Erythroblast (primary cell): ENCODE measurements at regions not wholly inside any gene's neighbourhood (a gene's known extent, or its start where the extent isn't known, plus 50 kb on each side); places are given as distances from the start of the nearest gene placed in this dataset.

Experiments
- GATA1 ChIP-seq: IDR thresholded peaks from 2 replicates; pipeline ENCODE4 v1.6.1; 2011; ENCODE audit warnings: low read depth, mild to moderate bottlenecking, control low read depth, low read length, moderate library complexity
- POLR2A ChIP-seq: IDR thresholded peaks from 2 replicates; pipeline ENCODE4 v1.6.1; 2011; ENCODE audit warnings: mild to moderate bottlenecking, low read length

DNA sequence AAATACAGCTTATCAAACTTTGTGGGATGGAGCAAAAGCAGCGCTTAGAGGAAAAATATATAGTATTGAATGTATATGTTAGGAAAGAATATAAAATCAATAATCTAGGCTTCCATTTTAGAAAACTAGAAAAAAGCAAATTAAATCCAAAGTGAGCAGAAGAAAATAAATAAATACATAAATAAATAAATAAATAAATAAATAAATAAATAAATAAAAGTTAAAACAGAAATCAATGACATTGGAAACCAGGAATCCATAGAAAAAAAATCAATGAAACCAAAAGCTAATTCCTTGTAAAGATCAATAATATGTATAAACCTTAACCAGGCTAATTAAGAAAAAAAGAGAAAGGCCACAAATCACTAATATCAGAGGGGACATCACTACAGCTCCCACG is 141.8 kb upstream of the C1QTNF7 start:
- TF ChIP-seq POLR2A: no peak
- no peak for TF ChIP-seq GATA1
